HL-60 (cell line): ENCODE measurements at regions not wholly inside any gene's neighbourhood (a gene's known extent, or its start where the extent isn't known, plus 50 kb on each side); places are given as distances from the start of the nearest gene placed in this dataset.

Experiments used
- DNase-seq, 2 experiments: peaks; one replicate each; pipeline ENCODE4 v3.0.0-alpha.2; 2010 to 2020; ENCODE audit warnings: low read depth in 1 of 2, low spot score in 1 of 2
- H3K27ac ChIP-seq: fragments of 250-450 bp; sonication (Bioruptor Pico); replicated peaks from 2 replicates; pipeline ENCODE4 v1.5.1; 2020; ENCODE audit warnings: mild to moderate bottlenecking, moderate library complexity
- H3K27me3 ChIP-seq: fragments of 250-450 bp; sonication (Bioruptor Pico); 2 replicates; pipeline ENCODE4 v1.5.1; 2021; ENCODE audit warnings: mild to moderate bottlenecking, moderate library complexity; ENCODE audit not compliant: insufficient read depth, poor library complexity, severe bottlenecking
- H3K4me3 ChIP-seq: replicated peaks from 2 replicates; pipeline ENCODE4 v1.5.1; 2011; ENCODE audit warnings: mild to moderate bottlenecking, control low read depth, low read length; ENCODE audit not compliant: insufficient read depth
- GABPA ChIP-seq: IDR thresholded peaks from 2 replicates; pipeline ENCODE4 v1.6.1; 2012; ENCODE audit warnings: low read depth
- POLR2AphosphoS5 ChIP-seq: IDR thresholded peaks from 2 replicates; pipeline ENCODE4 v1.6.1; 2012; ENCODE audit warnings: low read depth
- SPI1 ChIP-seq: IDR thresholded peaks from 2 replicates; pipeline ENCODE4 v1.6.1; 2012; ENCODE audit warnings: low read depth, mild to moderate bottlenecking, borderline replicate concordance
- TF ChIP-seq, protein P1 (sequence below): IDR thresholded peaks from 2 replicates; pipeline ENCODE4 v1.6.1; 2012; ENCODE audit warnings: low read depth; ENCODE audit not compliant: insufficient replicate concordance
- TF ChIP-seq, protein P2 (sequence below): IDR thresholded peaks from one replicate; pipeline ENCODE4 v1.5.1; 2011; ENCODE audit warnings: low read length, control low read depth, inconsistent platforms; ENCODE audit not compliant: insufficient read depth

DNA sequence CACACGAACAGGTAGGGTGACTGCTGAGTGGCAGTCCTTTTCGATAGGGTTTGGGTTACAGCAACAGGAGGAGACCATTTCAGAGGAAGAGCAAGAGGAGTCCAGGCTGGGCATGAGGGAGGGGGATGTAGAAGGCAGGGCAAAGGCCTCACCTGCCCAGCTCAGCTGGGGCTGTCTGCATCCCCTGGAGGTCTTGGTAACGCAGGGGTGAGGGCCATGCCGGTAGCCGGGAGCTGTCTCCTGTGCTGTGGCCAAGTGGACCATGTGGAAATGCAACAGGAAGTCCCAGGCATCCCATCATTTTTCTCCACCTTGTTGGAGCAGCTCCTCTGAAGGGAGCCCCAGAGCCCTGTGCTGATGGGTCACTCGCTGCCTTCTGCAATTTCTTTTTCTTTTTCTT is 105.4 kb upstream of the C1orf174 start:
- Histone ChIP-seq H3K4me3 (no peak overlapping the region), H3K27ac (no peak overlapping the region), H3K27me3 (no peaks in the 10 kb centered on the region)
- TF ChIP-seq, protein P1, sequence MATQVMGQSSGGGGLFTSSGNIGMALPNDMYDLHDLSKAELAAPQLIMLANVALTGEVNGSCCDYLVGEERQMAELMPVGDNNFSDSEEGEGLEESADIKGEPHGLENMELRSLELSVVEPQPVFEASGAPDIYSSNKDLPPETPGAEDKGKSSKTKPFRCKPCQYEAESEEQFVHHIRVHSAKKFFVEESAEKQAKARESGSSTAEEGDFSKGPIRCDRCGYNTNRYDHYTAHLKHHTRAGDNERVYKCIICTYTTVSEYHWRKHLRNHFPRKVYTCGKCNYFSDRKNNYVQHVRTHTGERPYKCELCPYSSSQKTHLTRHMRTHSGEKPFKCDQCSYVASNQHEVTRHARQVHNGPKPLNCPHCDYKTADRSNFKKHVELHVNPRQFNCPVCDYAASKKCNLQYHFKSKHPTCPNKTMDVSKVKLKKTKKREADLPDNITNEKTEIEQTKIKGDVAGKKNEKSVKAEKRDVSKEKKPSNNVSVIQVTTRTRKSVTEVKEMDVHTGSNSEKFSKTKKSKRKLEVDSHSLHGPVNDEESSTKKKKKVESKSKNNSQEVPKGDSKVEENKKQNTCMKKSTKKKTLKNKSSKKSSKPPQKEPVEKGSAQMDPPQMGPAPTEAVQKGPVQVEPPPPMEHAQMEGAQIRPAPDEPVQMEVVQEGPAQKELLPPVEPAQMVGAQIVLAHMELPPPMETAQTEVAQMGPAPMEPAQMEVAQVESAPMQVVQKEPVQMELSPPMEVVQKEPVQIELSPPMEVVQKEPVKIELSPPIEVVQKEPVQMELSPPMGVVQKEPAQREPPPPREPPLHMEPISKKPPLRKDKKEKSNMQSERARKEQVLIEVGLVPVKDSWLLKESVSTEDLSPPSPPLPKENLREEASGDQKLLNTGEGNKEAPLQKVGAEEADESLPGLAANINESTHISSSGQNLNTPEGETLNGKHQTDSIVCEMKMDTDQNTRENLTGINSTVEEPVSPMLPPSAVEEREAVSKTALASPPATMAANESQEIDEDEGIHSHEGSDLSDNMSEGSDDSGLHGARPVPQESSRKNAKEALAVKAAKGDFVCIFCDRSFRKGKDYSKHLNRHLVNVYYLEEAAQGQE = no peak
- no peak for TF ChIP-seq POLR2AphosphoS5
- TF ChIP-seq SPI1 = no peak
- TF ChIP-seq, protein P2, sequence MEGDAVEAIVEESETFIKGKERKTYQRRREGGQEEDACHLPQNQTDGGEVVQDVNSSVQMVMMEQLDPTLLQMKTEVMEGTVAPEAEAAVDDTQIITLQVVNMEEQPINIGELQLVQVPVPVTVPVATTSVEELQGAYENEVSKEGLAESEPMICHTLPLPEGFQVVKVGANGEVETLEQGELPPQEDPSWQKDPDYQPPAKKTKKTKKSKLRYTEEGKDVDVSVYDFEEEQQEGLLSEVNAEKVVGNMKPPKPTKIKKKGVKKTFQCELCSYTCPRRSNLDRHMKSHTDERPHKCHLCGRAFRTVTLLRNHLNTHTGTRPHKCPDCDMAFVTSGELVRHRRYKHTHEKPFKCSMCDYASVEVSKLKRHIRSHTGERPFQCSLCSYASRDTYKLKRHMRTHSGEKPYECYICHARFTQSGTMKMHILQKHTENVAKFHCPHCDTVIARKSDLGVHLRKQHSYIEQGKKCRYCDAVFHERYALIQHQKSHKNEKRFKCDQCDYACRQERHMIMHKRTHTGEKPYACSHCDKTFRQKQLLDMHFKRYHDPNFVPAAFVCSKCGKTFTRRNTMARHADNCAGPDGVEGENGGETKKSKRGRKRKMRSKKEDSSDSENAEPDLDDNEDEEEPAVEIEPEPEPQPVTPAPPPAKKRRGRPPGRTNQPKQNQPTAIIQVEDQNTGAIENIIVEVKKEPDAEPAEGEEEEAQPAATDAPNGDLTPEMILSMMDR = no peak
- no peak for TF ChIP-seq GABPA
- DNase-seq = no peak

DNA sequence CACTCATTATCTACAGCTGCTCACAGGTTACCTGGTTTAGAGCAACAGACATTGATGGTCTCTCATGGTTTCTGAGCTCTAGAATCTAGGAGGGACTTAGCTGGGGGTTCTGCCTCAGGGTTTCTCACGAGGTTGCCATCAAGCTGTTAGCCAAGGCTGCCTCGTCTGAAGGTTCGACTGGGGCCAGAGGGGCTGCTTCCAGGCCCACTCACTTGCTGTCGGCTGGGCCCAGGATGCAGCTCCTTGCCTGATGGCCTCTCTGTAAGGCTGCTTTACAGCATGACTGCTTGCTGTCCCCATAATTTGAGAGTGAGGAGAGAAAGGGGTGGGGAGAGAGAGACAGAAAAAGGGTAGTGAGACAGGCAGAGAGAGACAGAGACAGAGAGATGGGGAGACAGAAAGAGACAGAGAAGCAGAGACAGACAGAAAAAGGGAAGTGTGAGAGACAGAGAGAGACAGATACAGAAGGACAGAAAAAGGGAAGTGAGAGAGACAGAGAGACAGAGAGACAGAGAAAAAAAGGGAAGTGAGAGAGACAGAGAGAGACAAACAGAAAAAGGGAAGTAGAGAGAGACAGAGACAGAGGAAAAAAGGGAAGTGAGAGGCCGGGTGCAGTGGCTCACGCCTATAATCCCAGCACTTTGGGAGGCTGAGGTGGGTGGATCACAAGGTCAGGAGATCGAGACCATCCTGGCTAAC is 106.8 kb upstream of the C1orf174 start:
- H3K27me3 ChIP-seq = no peaks in the 10 kb centered on the region
- peak overlapping the region; percentile 37 for H3K27ac ChIP-seq
- TF ChIP-seq SPI1 = peak; percentile 98
- TF ChIP-seq GABPA = no peak
- peak in 1 of 2 experiments; percentile 28 for DNase-seq
- H3K4me3 ChIP-seq = no peak overlapping the region

DNA sequence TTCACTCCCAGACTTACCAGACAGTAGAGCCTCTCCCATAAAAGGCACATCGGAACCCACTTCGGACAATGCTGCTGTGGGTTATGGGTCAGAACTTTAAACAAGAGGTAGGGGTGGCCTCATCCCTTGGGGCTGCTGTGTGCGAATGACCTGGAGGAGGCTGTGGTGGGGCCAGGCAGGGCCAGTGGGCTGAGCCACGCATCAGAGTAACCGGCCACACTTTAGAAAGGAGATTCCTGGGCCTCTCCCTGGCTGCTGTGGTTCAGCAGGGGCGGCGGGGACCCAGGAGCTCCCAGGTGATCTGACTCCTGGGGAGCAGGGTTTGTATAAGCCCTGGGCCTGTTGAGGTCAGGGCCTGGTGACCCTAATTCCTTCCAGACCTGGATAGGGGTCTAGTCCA is 110.2 kb upstream of the C1orf174 start:
- no peak overlapping the region for H3K4me3 ChIP-seq
- TF ChIP-seq, protein P2 = no peak
- TF ChIP-seq GABPA = no peak
- TF ChIP-seq, protein P1 = no peak
- no peak overlapping the region for H3K27ac ChIP-seq
- H3K27me3 ChIP-seq = no peaks in the 10 kb centered on the region
- no peak for DNase-seq

DNA sequence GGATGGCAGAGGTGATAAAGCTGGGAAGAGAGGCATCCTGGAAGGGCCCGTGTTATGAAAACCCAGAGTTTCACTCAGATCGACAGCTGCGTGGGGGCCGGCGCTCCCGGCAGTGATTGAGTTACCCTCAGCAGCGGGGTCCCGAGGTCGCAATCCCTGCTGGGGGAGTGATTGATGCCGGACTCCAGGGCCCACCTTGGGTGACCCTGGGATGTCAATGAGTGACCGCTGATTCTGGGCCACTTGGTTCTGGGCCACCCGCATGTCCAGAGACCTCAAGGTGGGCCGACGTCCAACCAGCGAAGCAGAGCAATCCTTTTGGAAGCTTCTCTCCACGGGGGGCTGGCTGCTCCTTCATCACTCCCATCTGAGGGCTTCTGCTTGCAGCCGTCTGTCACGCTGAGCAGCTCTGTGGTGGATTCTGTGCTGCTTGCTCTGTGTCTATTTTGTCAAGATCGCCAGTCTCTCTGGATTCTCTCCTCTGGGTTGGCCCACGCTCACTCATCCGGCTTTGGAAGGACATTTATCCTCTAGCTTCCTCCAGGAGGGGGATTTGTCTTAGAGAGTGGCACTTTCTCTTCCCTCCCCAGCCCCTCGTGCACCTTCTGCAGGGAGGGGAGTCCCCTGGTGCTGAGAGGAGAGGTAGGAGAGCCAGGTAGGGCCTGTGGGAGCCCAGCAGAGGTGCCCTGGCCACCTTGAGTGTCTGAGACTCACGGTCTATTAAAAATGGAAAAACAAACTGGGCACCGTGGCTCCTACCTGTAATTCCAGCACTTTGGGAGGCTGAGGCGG is 110.9 kb upstream of the C1orf174 start:
- Histone ChIP-seq H3K4me3 (no peak overlapping the region), H3K27ac (no peak overlapping the region), H3K27me3 (no peaks in the 10 kb centered on the region)
- no peak for DNase-seq
- no peak for TF ChIP-seq SPI1
- no peak for TF ChIP-seq GABPA
- TF ChIP-seq, protein P1 = no peak
- no peak for TF ChIP-seq POLR2AphosphoS5
- TF ChIP-seq, protein P2 = no peak
